ENCODE measurements at regions not wholly inside any gene's neighbourhood (a gene's known extent, or its start where the extent isn't known, plus 50 kb on each side); places are given as distances from the start of the nearest gene placed in this dataset.
A peak's percentile ranks its signal among the peaks of the same experiment; 100 is the strongest.

GRCh38 chr13:74930402-74931165, 551.4 kb downstream of the TBC1D4 start:
- DNase-seq = no peak

- no peak for DNase-seq
Observed at GRCh38 chr13:74929436-74929835, 552.5 kb downstream of the TBC1D4 start.

GRCh38 chr13:74927823-74928222, 554.1 kb downstream of the TBC1D4 start:
- no peak for DNase-seq

GRCh38 chr13:74922963-74923362, 559.0 kb downstream of the TBC1D4 start:
- DNase-seq = no peak

- no peak for DNase-seq
Observed at GRCh38 chr13:74921326-74921725, 560.6 kb downstream of the TBC1D4 start.

- no peak for DNase-seq
Observed at GRCh38 chr13:74920920-74921319, 561.0 kb downstream of the TBC1D4 start.

GRCh38 chr13:74920361-74920760, 561.6 kb downstream of the TBC1D4 start:
- no peak for DNase-seq

GRCh38 chr13:74919914-74920313, 562.1 kb downstream of the TBC1D4 start:
- DNase-seq = peak; percentile 1

GRCh38 chr13:74912898-74913297, 569.1 kb downstream of the TBC1D4 start:
- DNase-seq = peak; percentile 31

GRCh38 chr13:74910415-74910814, 571.6 kb downstream of the TBC1D4 start:
- no peak for DNase-seq

GRCh38 chr13:74907788-74908187, 574.2 kb downstream of the TBC1D4 start:
- no peak for DNase-seq

GRCh38 chr13:74904556-74904955, 577.4 kb downstream of the TBC1D4 start:
- DNase-seq = no peak

- DNase-seq = no peak
Observed at GRCh38 chr13:74895042-74895796, 586.8 kb downstream of the TBC1D4 start.

GRCh38 chr13:74892096-74892495, 589.9 kb downstream of the TBC1D4 start:
- DNase-seq = no peak

- DNase-seq = peak; percentile 26
Observed at GRCh38 chr13:74891610-74892009, 590.4 kb downstream of the TBC1D4 start.

- peak; percentile 2 for DNase-seq
Observed at GRCh38 chr13:74889321-74889720, 592.6 kb downstream of the TBC1D4 start.

GRCh38 chr13:74886502-74886901, 595.5 kb downstream of the TBC1D4 start:
- no peak for DNase-seq

- no peak for DNase-seq
Observed at GRCh38 chr13:74883834-74884233, 598.1 kb downstream of the TBC1D4 start.

GRCh38 chr13:74871369-74872070, 610.4 kb downstream of the TBC1D4 start:
- no peak for DNase-seq

GRCh38 chr13:74870865-74871264, 611.1 kb downstream of the TBC1D4 start:
- DNase-seq = no peak

GRCh38 chr13:74869846-74870245, 612.1 kb downstream of the TBC1D4 start:
- no peak for DNase-seq

GRCh38 chr13:74868049-74868448, 613.9 kb downstream of the TBC1D4 start:
- DNase-seq = no peak

GRCh38 chr13:74867460-74867859, 614.5 kb downstream of the TBC1D4 start:
- no peak for DNase-seq

- no peak for DNase-seq
Observed at GRCh38 chr13:74866101-74866500, 615.9 kb downstream of the TBC1D4 start.

All from NCI-H748 treated with DMSO at 0.1 percent for 48 hours (cell line).